ENCODE measurements at regions not wholly inside any gene's neighbourhood (a gene's known extent, or its start where the extent isn't known, plus 50 kb on each side); places are given as distances from the start of the nearest gene placed in this dataset.

DNA sequence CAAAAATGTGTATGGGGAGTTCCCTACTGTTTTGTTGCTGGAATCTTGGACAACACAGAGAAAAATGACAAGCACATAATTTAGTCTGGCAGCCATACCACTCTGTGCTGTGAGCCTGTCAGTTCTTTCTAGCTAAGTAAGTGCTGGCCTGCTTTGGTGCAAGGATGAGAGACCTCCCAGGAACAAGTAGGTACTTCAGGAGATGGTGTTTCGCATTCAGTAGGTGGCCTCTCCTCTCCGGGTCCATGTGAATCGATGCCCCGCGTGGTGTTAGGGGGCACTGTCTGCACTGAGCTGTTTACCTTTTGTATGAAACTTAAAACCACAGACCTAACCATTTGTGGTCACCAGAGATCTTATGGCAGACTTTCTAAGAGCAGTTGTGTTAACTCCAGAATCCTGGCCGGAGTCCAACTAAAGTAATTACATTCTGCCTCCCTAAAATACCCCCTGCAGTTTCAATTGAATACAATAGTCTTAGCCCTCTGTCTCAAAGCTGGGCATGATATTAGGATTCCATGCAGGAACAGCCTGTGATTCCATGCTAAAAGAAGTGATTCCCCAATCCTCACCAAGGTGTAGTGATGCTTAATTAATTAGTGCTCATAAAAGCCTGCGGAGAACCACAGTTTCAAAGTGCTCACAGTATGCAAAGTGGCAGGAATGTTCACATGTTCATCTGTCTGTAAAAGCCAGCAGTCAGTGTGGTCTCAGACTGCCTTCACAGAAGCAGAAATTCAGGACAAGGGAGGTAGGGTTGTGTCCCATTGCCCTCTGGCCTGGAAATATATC, 64.2 kb downstream of the LLPH start:
- TF ChIP-seq CTCF (IDR thresholded peaks at IDR 0.05) (no peak), POLR2A (IDR thresholded peaks at IDR 0.05) (no peak)
